Pancreas (tissue), 10 donors: ENCODE measurements at regions not wholly inside any gene's neighbourhood (a gene's known extent, or its start where the extent isn't known, plus 50 kb on each side); places are given as distances from the start of the nearest gene placed in this dataset.
"Not testable (repeated sequence)": the region's sequence is repeated elsewhere in the genome, so short reads cannot be mapped to it uniquely, and the experiment has no call there.

ENCODE experiments used
- ATAC-seq, 4 donors: fragments of 200-7000 bp; cut with Tn5 transposase; one replicate each; pipeline versions ENCODE4 v1.8.0 to v1.9.1; 2020; ENCODE audit warnings: mild to moderate bottlenecking in 4 of 4, moderate library complexity in 4 of 4
- DNase-seq, 6 donors: peaks; one replicate each; pipeline ENCODE4 v3.0.0-alpha.2; 2020
- FAIRE-seq: peaks from 2 replicates; lab custom pipeline; 2012; peaks lifted over from hg19 to GRCh38; lab: Jason Lieb, UNC
- H3K27ac ChIP-seq, 4 donors: fragments of 200-600 bp; sonication (generic); 1 replicate in 3 of 4; 2 replicates in 1 of 4; pipeline versions ENCODE4 v1.5.0 to v1.8.0; 2020
- H3K27me3 ChIP-seq, 4 donors: fragments of 200-600 bp; one replicate each; pipeline ENCODE4 v1.8.0; 2021
- H3K36me3 ChIP-seq, 3 donors: fragments of 200-600 bp; sonication (generic) in 1 of 3; one replicate each; pipeline versions ENCODE4 v1.5.0 to v1.8.0; 2020 to 2021
- H3K4me1 ChIP-seq, 3 donors: fragments of 200-600 bp; one replicate each; pipeline ENCODE4 v1.8.0; 2021
- H3K4me3 ChIP-seq, 4 donors: fragments of 200-600 bp; sonication (generic) in 2 of 4; one replicate each; pipeline versions ENCODE4 v1.5.0 to v1.8.0; 2020 to 2021
- H3K9me3 ChIP-seq, 4 donors: fragments of 200-600 bp; one replicate each; pipeline ENCODE4 v1.8.0; 2021
- CTCF ChIP-seq, 4 donors: fragments of 200-600 bp; sonication (generic) in 3 of 4; IDR thresholded peaks; one replicate each; pipeline versions ENCODE4 v1.5.0 to v1.8.0; 2021; ENCODE audit warnings: antibody characterized with exemption in 4 of 4
- WGBS, 2 donors: extraction: QIAGEN DNeasy Blood & Tissue Kit; methylation state at CpG; one replicate each; pipeline ENCODE4 v1.1.7; 2013; 5-methylcytosine and 5-hydroxymethylcytosine counted together
- intact Hi-C, 3 donors: fragments of 100-400 bp; cut with DNase I; formaldehyde crosslinking; loops; one replicate each; pipeline versions ENCODE4 v1.11.1 to v1.14.2; 2022
- donor health status: healthy with polysubstance abuse.
- donor health status: DM: no; HTN: no; CAD: no; lungs with moderate emphysema.
- donor health status: DM: no; HTN: no; CAD: no.
- donor health status: control.
- donor health status: control.
- donor health status: Bipolar disorder and iron deficiency.
- donor health status: DM: yes; HTN: yes; CAD: no.
- donor health status: DM: no; HTN: no; CAD: no.
- donor health status: DM: no; HTN: no; CAD: no.
- donor health status: DM: yes; HTN: yes; CAD: no.

- TF ChIP-seq CTCF (IDR thresholded peaks at IDR 0.05): no peak
- H3K4me1 ChIP-seq: peaks cover 0 to 4% (median 0%) of the 10 kb centered on the region in 3 donors
- WGBS, 2 donors: 4% methylated on average over 2 of the region's 2 CpGs
- peak; percentile 70 to 99 (median 86) for ATAC-seq
- H3K9me3 ChIP-seq: peaks cover 0 to 3% (median 0%) of the 10 kb centered on the region in 4 donors
- no peaks in the 10 kb centered on the region for H3K27me3 ChIP-seq
- no peaks in the 10 kb centered on the region for H3K36me3 ChIP-seq
- intact Hi-C loops: no loop called here
- no peak for FAIRE-seq
- no peak overlapping the region for H3K27ac ChIP-seq
- DNase-seq: peak in 2 of 6 donors; percentile 37 to 40
- no peak overlapping the region for H3K4me3 ChIP-seq
These were observed 97.9 kb downstream of the TMEM168 start for GRCh38 chr7:112692333-112692732.

GRCh38 chr7:112697211-112697610 lies 93.0 kb downstream of the TMEM168 start:
- H3K27me3 ChIP-seq, intact Hi-C loops, H3K4me1 ChIP-seq, FAIRE-seq, H3K4me3 ChIP-seq, H3K36me3 ChIP-seq, ATAC-seq, H3K9me3 ChIP-seq, H3K27ac ChIP-seq, DNase-seq: not testable (repeated sequence)
- 93 to 95% methylated on average over 26 to 30 of the region's 30 CpGs for WGBS, 2 donors

GRCh38 chr7:112699725-112700513 lies 90.3 kb downstream of the TMEM168 start:
- ATAC-seq (peak; percentile 40 to 72 (median 47)), DNase-seq (no peak), FAIRE-seq (no peak)
- Histone ChIP-seq H3K9me3 (no peaks in the 10 kb centered on the region), H3K4me3 (no peak overlapping the region), H3K27ac (no peak overlapping the region), H3K4me1 (peaks cover 0 to 5% (median 4%) of the 10 kb centered on the region in 3 donors), H3K36me3 (no peaks in the 10 kb centered on the region), H3K27me3 (no peaks in the 10 kb centered on the region)
- 36 to 39% methylated on average over 4 of the region's 4 CpGs for WGBS, 2 donors
- TF ChIP-seq CTCF (IDR thresholded peaks at IDR 0.05): no peak
- intact Hi-C loops: no loop called here

- Histone ChIP-seq H3K27me3 (no peaks in the 10 kb centered on the region), H3K9me3 (no peaks in the 10 kb centered on the region), H3K4me1 (peaks cover 0 to 5% (median 4%) of the 10 kb centered on the region in 3 donors), H3K4me3 (no peak overlapping the region), H3K36me3 (no peaks in the 10 kb centered on the region), H3K27ac (no peak overlapping the region)
- intact Hi-C loops: no loop called here
- no peak for ATAC-seq
- no peak for DNase-seq
- TF ChIP-seq CTCF (IDR thresholded peaks at IDR 0.05): no peak
- no peak for FAIRE-seq
- 92 to 97% methylated on average over 3 of the region's 3 CpGs for WGBS, 2 donors
These were observed 88.7 kb downstream of the TMEM168 start for GRCh38 chr7:112701456-112701855.

GRCh38 chr7:112707655-112708054 lies 82.5 kb downstream of the TMEM168 start:
- H3K27me3 ChIP-seq: no peaks in the 10 kb centered on the region
- TF ChIP-seq CTCF (IDR thresholded peaks at IDR 0.05): no peak
- no peaks in the 10 kb centered on the region for H3K4me1 ChIP-seq
- DNase-seq (no peak), FAIRE-seq (no peak), ATAC-seq (no peak)
- H3K27ac ChIP-seq: no peak overlapping the region
- 61 to 62% methylated on average over 2 of the region's 2 CpGs for WGBS, 2 donors
- intact Hi-C loops: no loop called here
- H3K4me3 ChIP-seq: no peak overlapping the region
- H3K36me3 ChIP-seq: no peaks in the 10 kb centered on the region
- no peaks in the 10 kb centered on the region for H3K9me3 ChIP-seq
